T-cell (primary cell): ENCODE measurements at regions not wholly inside any gene's neighbourhood (a gene's known extent, or its start where the extent isn't known, plus 50 kb on each side); places are given as distances from the start of the nearest gene placed in this dataset.

Experiments
- ATAC-seq, 4 experiments: fragments of 200-7000 bp in 3 of 4; fragments of 150-1000 bp in 1 of 4; cut with Tn5 transposase; replicated peaks in 1 of 4; 1 replicate in 3 of 4; 2 replicates in 1 of 4; pipeline ENCODE4 v1.10.0; 2021; ENCODE audit warnings: moderate library complexity in 3 of 4, mild to moderate bottlenecking in 2 of 4, moderate number of reproducible peaks in 1 of 4
- CTCF ChIA-PET, 2 donors: fragments of 300-600 bp; sonication (Branson Sonifier 250); formaldehyde crosslinking; loops; one replicate each; lab custom pipeline; 2022; ENCODE audit warnings: antibody characterized with exemption in 2 of 2; lab: Charles Lee
- POLR2A ChIA-PET, 2 donors: fragments of 300-600 bp; sonication (Branson Sonifier 250); formaldehyde crosslinking; loops; one replicate each; lab custom pipeline; 2022; ENCODE audit warnings: antibody characterized with exemption in 2 of 2; lab: Charles Lee
- DNase-seq, 35 experiments: peaks; one replicate each; pipeline versions ENCODE4 v3.0.0 to v3.0.0-alpha.2; 2013 to 2023
- H3K27ac ChIP-seq: one replicate; pipeline ENCODE4 v1.5.1; 2013; ENCODE audit warnings: low read length
- H3K27me3 ChIP-seq, 2 experiments: replicated peaks in 1 of 2; 1 replicate in 1 of 2; 2 replicates in 1 of 2; pipeline versions ENCODE4 v1.6.1 to v1.7.0; 2013; ENCODE audit warnings: low read length in 1 of 2, mixed read lengths in 1 of 2; ENCODE audit not compliant: control insufficient read depth in 2 of 2, insufficient read depth in 2 of 2; ENCODE audit errors: extremely low read depth in 1 of 2
- H3K36me3 ChIP-seq, 2 donors: 1 replicate in 1 of 2; 2 replicates in 1 of 2; pipeline versions ENCODE4 v1.6.1 to v1.7.0; 2013; ENCODE audit warnings: low read length in 1 of 2; ENCODE audit not compliant: control insufficient read depth in 2 of 2, insufficient read depth in 1 of 2; ENCODE audit errors: extremely low read depth in 1 of 2
- H3K4me1 ChIP-seq, 2 experiments: 1 replicate in 1 of 2; 2 replicates in 1 of 2; pipeline versions ENCODE4 v1.6.1 to v1.7.0; 2013; ENCODE audit warnings: low read length in 2 of 2, mixed read lengths in 1 of 2; ENCODE audit not compliant: insufficient read depth in 2 of 2, control insufficient read depth in 1 of 2; ENCODE audit errors: extremely low read depth in 1 of 2
- H3K4me3 ChIP-seq, 2 donors: 1 replicate in 1 of 2; 2 replicates in 1 of 2; pipeline versions ENCODE4 v1.5.1 to v1.7.0; 2013; ENCODE audit warnings: mild to moderate bottlenecking in 2 of 2, low read length in 1 of 2, moderate library complexity in 1 of 2; ENCODE audit not compliant: control insufficient read depth in 1 of 2; ENCODE audit errors: extremely low read depth in 1 of 2
- H3K9me3 ChIP-seq: 2 replicates; pipeline ENCODE4 v1.7.0; 2013
- H3K27ac Mint-ChIP-seq, 2 donors: one replicate each; pipeline ENCODE4 v1.8.0; 2020 to 2021; ENCODE audit warnings: mild to moderate bottlenecking in 2 of 2, mixed read lengths in 2 of 2
- H3K27me3 Mint-ChIP-seq, 2 donors: one replicate each; pipeline ENCODE4 v1.8.0; 2021 to 2022; ENCODE audit warnings: mixed read lengths in 2 of 2
- H3K36me3 Mint-ChIP-seq: one replicate; pipeline ENCODE4 v1.8.0; 2021; ENCODE audit warnings: mixed read lengths
- H3K4me1 Mint-ChIP-seq, 3 donors: one replicate each; pipeline ENCODE4 v1.8.0; 2020 to 2022; ENCODE audit warnings: mixed read lengths in 3 of 3, mild to moderate bottlenecking in 1 of 3
- H3K4me3 Mint-ChIP-seq, 3 donors: one replicate each; pipeline ENCODE4 v1.8.0; 2020 to 2022; ENCODE audit warnings: mild to moderate bottlenecking in 3 of 3, mixed read lengths in 3 of 3, moderate library complexity in 3 of 3
- H3K9me3 Mint-ChIP-seq, 3 donors: one replicate each; pipeline ENCODE4 v1.8.0; 2020 to 2022; ENCODE audit warnings: mixed read lengths in 3 of 3
- WGBS: methylation state at CpG from one replicate; pipeline ENCODE4 v1.1.5; 2013; ENCODE audit warnings: missing lambda C conversion rate; ENCODE audit not compliant: insufficient coverage; 5-methylcytosine and 5-hydroxymethylcytosine counted together

GRCh38 chr4:38511702-38512101, 152.3 kb upstream of the KLF3 start:
- H3K36me3 ChIP-seq: peaks cover 0 to 15% of the 10 kb centered on the region in 2 donors
- H3K9me3 ChIP-seq: no peaks in the 10 kb centered on the region
- POLR2A ChIA-PET: interaction anchor here (0.6 to 0.7 kb wide), 2 partner anchors 156 to 392 kb away, joined by 3 to 5 read pairs; no protein-coding TSS in a partner anchor
- no peak for DNase-seq
- Mint-ChIP-seq H3K9me3 (no peaks in the 10 kb centered on the region), H3K27me3 (no peaks in the 10 kb centered on the region), H3K27ac (peak overlapping the region; percentile 95 to 96), H3K4me1 (peaks cover 91 to 95% (median 93%) of the 10 kb centered on the region in 3 donors), H3K4me3 (peak overlapping the region; percentile 89 to 91 (median 90)), H3K36me3 (peaks cover 43% of the 10 kb centered on the region)
- no peak for ATAC-seq
- H3K27ac ChIP-seq: peak overlapping the region; percentile 32
- H3K4me3 ChIP-seq: peak overlapping the region; percentile 54 to 59
- H3K27me3 ChIP-seq: no peaks in the 10 kb centered on the region
- WGBS: 55% methylated on average over 2 of the region's 5 CpGs
- CTCF ChIA-PET: interaction anchor here in 1 of 2 donors (0.6 kb wide), 1 partner anchor 133 kb away, joined by 5 read pairs; no protein-coding TSS in a partner anchor
- H3K4me1 ChIP-seq: peaks cover 59% of the 10 kb centered on the region in 2 experiments

GRCh38 chr4:38512840-38513239, 151.2 kb upstream of the KLF3 start:
- WGBS: 83% methylated on average over 1 of the region's 4 CpGs
- DNase-seq: no peak
- Histone ChIP-seq H3K36me3 (peaks cover 2 to 22% of the 10 kb centered on the region in 2 donors), H3K4me1 (peaks cover 54 to 58% of the 10 kb centered on the region in 2 experiments), H3K9me3 (no peaks in the 10 kb centered on the region), H3K4me3 (no peak overlapping the region), H3K27ac (peak overlapping the region; percentile 26), H3K27me3 (no peaks in the 10 kb centered on the region)
- Mint-ChIP-seq H3K9me3 (no peaks in the 10 kb centered on the region), H3K27ac (peak overlapping the region; percentile 78 to 90), H3K4me3 (peak overlapping the region; percentile 70 to 91 (median 90)), H3K27me3 (no peaks in the 10 kb centered on the region), H3K4me1 (peaks cover 88 to 93% (median 91%) of the 10 kb centered on the region in 3 donors), H3K36me3 (peaks cover 49% of the 10 kb centered on the region)
- ATAC-seq: no peak
- CTCF ChIA-PET: interaction anchor here in 1 of 2 donors (0.7 kb wide), 1 partner anchor 8 kb away, joined by 3 read pairs; no protein-coding TSS in a partner anchor
- POLR2A ChIA-PET: no interaction called here

- Mint-ChIP-seq H3K9me3 (no peaks in the 10 kb centered on the region), H3K27ac (peak overlapping the region; percentile 73 to 80), H3K4me3 (peak overlapping the region; percentile 65 to 68 (median 67)), H3K4me1 (peaks cover 81 to 86% (median 84%) of the 10 kb centered on the region in 3 donors), H3K27me3 (no peaks in the 10 kb centered on the region), H3K36me3 (peaks cover 62% of the 10 kb centered on the region)
- peak; percentile 35 to 59 (median 52) for ATAC-seq
- H3K27ac ChIP-seq: no peak overlapping the region
- peaks cover 45 to 48% of the 10 kb centered on the region in 2 experiments for H3K4me1 ChIP-seq
- peaks cover 9 to 32% of the 10 kb centered on the region in 2 donors for H3K36me3 ChIP-seq
- no peaks in the 10 kb centered on the region for H3K9me3 ChIP-seq
- no CpG with 5 or more reads among the region's 1 CpG for WGBS
- POLR2A ChIA-PET: interaction anchor here in 1 of 2 donors (0.5 kb wide), 1 partner anchor 205 kb away, joined by 4 read pairs; no protein-coding TSS in a partner anchor
- peak in 1 of 35 experiments; percentile 26 for DNase-seq
- H3K4me3 ChIP-seq: peak overlapping the region in 1 of 2 donors; percentile 33
- H3K27me3 ChIP-seq: no peaks in the 10 kb centered on the region
- CTCF ChIA-PET: interaction anchor here (0.5 to 0.7 kb wide), 3 partner anchors 128 to 204 kb away, joined by 3 to 7 read pairs (median 3); no protein-coding TSS in a partner anchor
Measured at GRCh38 chr4:38514465-38515146, 149.4 kb upstream of the KLF3 start.

- no peak for ATAC-seq
- no peaks in the 10 kb centered on the region for H3K27me3 Mint-ChIP-seq
- no peak overlapping the region for H3K27ac ChIP-seq
- H3K9me3 Mint-ChIP-seq: no peaks in the 10 kb centered on the region
- no peak for DNase-seq
- H3K36me3 ChIP-seq: peaks cover 9 to 34% of the 10 kb centered on the region in 2 donors
- no peaks in the 10 kb centered on the region for H3K27me3 ChIP-seq
- peaks cover 70 to 77% (median 73%) of the 10 kb centered on the region in 3 donors for H3K4me1 Mint-ChIP-seq
- POLR2A ChIA-PET: no interaction called here
- H3K4me1 ChIP-seq: peaks cover 30 to 39% of the 10 kb centered on the region in 2 experiments
- CTCF ChIA-PET: interaction anchor here in 1 of 2 donors (0.5 kb wide), 1 partner anchor 197 kb away, joined by 3 read pairs; no protein-coding TSS in a partner anchor
- peak overlapping the region in 1 of 2 donors; percentile 85 for H3K27ac Mint-ChIP-seq
- WGBS: no CpG with 5 or more reads among the region's 2 CpGs
- H3K4me3 Mint-ChIP-seq: peak overlapping the region; percentile 43 to 54 (median 51)
- no peak overlapping the region for H3K4me3 ChIP-seq
- peaks cover 59% of the 10 kb centered on the region for H3K36me3 Mint-ChIP-seq
- no peaks in the 10 kb centered on the region for H3K9me3 ChIP-seq
Measured at GRCh38 chr4:38516190-38516589, 147.8 kb upstream of the KLF3 start.

- Histone ChIP-seq H3K9me3 (no peaks in the 10 kb centered on the region), H3K36me3 (peaks cover 9 to 21% of the 10 kb centered on the region in 2 donors), H3K27me3 (no peaks in the 10 kb centered on the region), H3K4me1 (peaks cover 20 to 23% of the 10 kb centered on the region in 2 experiments), H3K4me3 (no peak overlapping the region), H3K27ac (no peak overlapping the region)
- ChIA-PET POLR2A (no interaction called here), CTCF (no interaction called here)
- Mint-ChIP-seq H3K4me3 (no peak overlapping the region), H3K9me3 (no peaks in the 10 kb centered on the region), H3K36me3 (peaks cover 38% of the 10 kb centered on the region), H3K27ac (peak overlapping the region; percentile 6 to 11), H3K4me1 (peaks cover 57 to 66% (median 62%) of the 10 kb centered on the region in 3 donors), H3K27me3 (no peaks in the 10 kb centered on the region)
- no peak for ATAC-seq
- DNase-seq: no peak
- WGBS: no CpG with 5 or more reads among the region's 1 CpG
Measured at GRCh38 chr4:38519666-38520065, 144.3 kb upstream of the KLF3 start.

GRCh38 chr4:38523054-38523453, 140.9 kb upstream of the KLF3 start:
- H3K4me1 Mint-ChIP-seq: peaks cover 41 to 56% (median 53%) of the 10 kb centered on the region in 3 donors
- Histone ChIP-seq H3K4me1 (peaks cover 6 to 14% of the 10 kb centered on the region in 2 experiments), H3K27ac (no peak overlapping the region), H3K27me3 (no peaks in the 10 kb centered on the region), H3K9me3 (no peaks in the 10 kb centered on the region), H3K36me3 (peaks cover 5 to 12% of the 10 kb centered on the region in 2 donors), H3K4me3 (no peak overlapping the region)
- WGBS: 94% methylated on average over 4 of the region's 5 CpGs
- H3K4me3 Mint-ChIP-seq: no peak overlapping the region
- CTCF ChIA-PET: interaction anchor here in 1 of 2 donors (1.0 kb wide), 1 partner anchor 22 kb away, joined by 3 read pairs; no protein-coding TSS in a partner anchor
- ATAC-seq (no peak), DNase-seq (no peak)
- peaks cover 21% of the 10 kb centered on the region for H3K36me3 Mint-ChIP-seq
- H3K27me3 Mint-ChIP-seq: no peaks in the 10 kb centered on the region
- POLR2A ChIA-PET: interaction anchor here in 1 of 2 donors (0.6 to 0.7 kb wide), 3 partner anchors 19 to 152 kb away, joined by 3 to 14 read pairs (median 5); no protein-coding TSS in a partner anchor
- no peaks in the 10 kb centered on the region for H3K9me3 Mint-ChIP-seq
- H3K27ac Mint-ChIP-seq: no peak overlapping the region
